Esophagus muscularis mucosa (tissue), 4 donors: ENCODE measurements at regions not wholly inside any gene's neighbourhood (a gene's known extent, or its start where the extent isn't known, plus 50 kb on each side); places are given as distances from the start of the nearest gene placed in this dataset.

Experiments used
- DNase-seq: peaks from one replicate; pipeline ENCODE4 v3.0.0-alpha.2; 2017; ENCODE audit errors: extremely low spot score
- H3K27ac ChIP-seq, 4 donors: fragments of 200-600 bp; sonication (generic); replicated peaks in 1 of 4; 1 replicate in 3 of 4; 2 replicates in 1 of 4; pipeline ENCODE4 v1.5.1; 2016 to 2019; ENCODE audit warnings: mild to moderate bottlenecking in 1 of 4
- H3K27me3 ChIP-seq, 4 donors: fragments of 200-600 bp; sonication (generic); one replicate each; pipeline versions ENCODE4 v1.5.1 to v1.6.0; 2016 to 2019
- H3K36me3 ChIP-seq, 4 donors: fragments of 200-600 bp; sonication (generic); one replicate each; pipeline ENCODE4 v1.5.1; 2016 to 2019
- H3K4me1 ChIP-seq, 4 donors: fragments of 200-600 bp; sonication (generic); one replicate each; pipeline ENCODE4 v1.5.1; 2016 to 2019
- H3K4me3 ChIP-seq, 4 donors: fragments of 200-600 bp; sonication (generic); 1 replicate in 2 of 4; 2 replicates in 2 of 4; pipeline ENCODE4 v1.5.1; 2016 to 2019; ENCODE audit warnings: mild to moderate bottlenecking in 4 of 4, moderate library complexity in 1 of 4
- H3K9me3 ChIP-seq, 4 donors: fragments of 200-600 bp; sonication (generic); 1 replicate in 3 of 4; 2 replicates in 1 of 4; pipeline ENCODE4 v1.5.1; 2016 to 2019
- CTCF ChIP-seq, 3 experiments: fragments of 200-600 bp in 2 of 3; fragments of 450-650 bp in 1 of 3; sonication (generic) in 2 of 3; IDR thresholded peaks; one replicate each; pipeline ENCODE4 v1.5.1; 2017 to 2019; ENCODE audit warnings: antibody characterized with exemption in 3 of 3, mild to moderate bottlenecking in 2 of 3, moderate library complexity in 1 of 3
- EP300 ChIP-seq: sonication (generic); formaldehyde crosslinking; IDR thresholded peaks from one replicate; pipeline ENCODE4 v1.6.1; 2017; ENCODE audit warnings: antibody characterized with exemption
- POLR2A ChIP-seq: fragments of 450-650 bp; IDR thresholded peaks from one replicate; pipeline ENCODE4 v1.6.1; 2017; ENCODE audit warnings: antibody characterized with exemption, moderate library complexity, mild to moderate bottlenecking, low read depth
- POLR2AphosphoS5 ChIP-seq, 2 donors: sonication (generic); formaldehyde crosslinking; IDR thresholded peaks; one replicate each; pipeline ENCODE4 v1.6.1; 2017; ENCODE audit warnings: antibody characterized with exemption in 2 of 2
- WGBS: methylation state at CpG from one replicate; pipeline ENCODE4 v1.1.5; 2018; 5-methylcytosine and 5-hydroxymethylcytosine counted together
- intact Hi-C: fragments of 100-400 bp; cut with DNase I; formaldehyde crosslinking; loops from one replicate; pipeline ENCODE4 v1.15.1; 2023

- 91% methylated on average over 2 of the region's 2 CpGs for WGBS
- H3K4me3 ChIP-seq, result no peak overlapping the region
- H3K27ac ChIP-seq, result no peak overlapping the region
- intact Hi-C loops, result no loop called here
- H3K4me1 ChIP-seq, result no peaks in the 10 kb centered on the region
- no peaks in the 10 kb centered on the region for H3K36me3 ChIP-seq
- DNase-seq, result no peak
- no peaks in the 10 kb centered on the region for H3K9me3 ChIP-seq
- no peaks in the 10 kb centered on the region for H3K27me3 ChIP-seq
- no peak for TF ChIP-seq POLR2AphosphoS5 (IDR thresholded peaks at IDR 0.05)
- no peak for TF ChIP-seq POLR2A
- TF ChIP-seq EP300, result no peak
- no peak for TF ChIP-seq CTCF (IDR thresholded peaks at IDR 0.05)
These were observed 677.2 kb upstream of the TENM4 start for GRCh38 chr11:80118073-80118472.

GRCh38 chr11:80116796-80117195 lies 676.0 kb upstream of the TENM4 start:
- Histone ChIP-seq H3K4me1 (no peaks in the 10 kb centered on the region), H3K4me3 (no peak overlapping the region), H3K36me3 (no peaks in the 10 kb centered on the region), H3K27ac (no peak overlapping the region), H3K27me3 (no peaks in the 10 kb centered on the region), H3K9me3 (no peaks in the 10 kb centered on the region)
- TF ChIP-seq POLR2A, result no peak
- no peak for TF ChIP-seq EP300
- no peak for DNase-seq
- intact Hi-C loops, result no loop called here
- WGBS, result 79% methylated on average over 3 of the region's 3 CpGs

- no peaks in the 10 kb centered on the region for H3K27me3 ChIP-seq
- H3K36me3 ChIP-seq, result no peaks in the 10 kb centered on the region
- intact Hi-C loops, result no loop called here
- 90% methylated on average over 4 of the region's 4 CpGs for WGBS
- TF ChIP-seq POLR2AphosphoS5 (IDR thresholded peaks at IDR 0.05), result no peak
- no peak for TF ChIP-seq EP300
- no peak for TF ChIP-seq CTCF (IDR thresholded peaks at IDR 0.05)
- TF ChIP-seq POLR2A, result no peak
- H3K9me3 ChIP-seq, result no peaks in the 10 kb centered on the region
- DNase-seq, result no peak
- no peak overlapping the region for H3K27ac ChIP-seq
- H3K4me3 ChIP-seq, result no peak overlapping the region
- H3K4me1 ChIP-seq, result no peaks in the 10 kb centered on the region
These were observed 668.8 kb upstream of the TENM4 start for GRCh38 chr11:80109652-80110051.

GRCh38 chr11:80109031-80109430 lies 668.2 kb upstream of the TENM4 start:
- Histone ChIP-seq H3K4me3 (no peak overlapping the region), H3K36me3 (no peaks in the 10 kb centered on the region), H3K27ac (no peak overlapping the region), H3K27me3 (no peaks in the 10 kb centered on the region), H3K9me3 (no peaks in the 10 kb centered on the region), H3K4me1 (no peaks in the 10 kb centered on the region)
- DNase-seq, result no peak
- TF ChIP-seq CTCF (IDR thresholded peaks at IDR 0.05) (no peak), POLR2AphosphoS5 (IDR thresholded peaks at IDR 0.05) (no peak), EP300 (no peak), POLR2A (no peak)
- intact Hi-C loops, result no loop called here
- 77% methylated on average over 3 of the region's 3 CpGs for WGBS

GRCh38 chr11:80107415-80107814 lies 666.6 kb upstream of the TENM4 start:
- WGBS, result 75% methylated on average over 1 of the region's 1 CpG
- no peaks in the 10 kb centered on the region for H3K4me1 ChIP-seq
- intact Hi-C loops, result loop anchor here (2.0 kb wide), 1 partner anchor 73 kb away; no protein-coding TSS in a partner anchor

GRCh38 chr11:80104191-80104590 lies 663.4 kb upstream of the TENM4 start:
- WGBS, result 86% methylated on average over 4 of the region's 4 CpGs

More at GRCh38 chr11:80107415-80107814, 666.6 kb upstream of the TENM4 start:
- no peaks in the 10 kb centered on the region for H3K36me3 ChIP-seq
- no peak overlapping the region for H3K27ac ChIP-seq
- no peak overlapping the region for H3K4me3 ChIP-seq
- H3K27me3 ChIP-seq, result no peaks in the 10 kb centered on the region
- no peak for DNase-seq
- no peaks in the 10 kb centered on the region for H3K9me3 ChIP-seq
- no peak for TF ChIP-seq POLR2A

More at GRCh38 chr11:80104191-80104590, 663.4 kb upstream of the TENM4 start:
- Histone ChIP-seq H3K27ac (no peak overlapping the region), H3K4me3 (no peak overlapping the region), H3K36me3 (no peaks in the 10 kb centered on the region), H3K4me1 (no peaks in the 10 kb centered on the region), H3K27me3 (no peaks in the 10 kb centered on the region), H3K9me3 (no peaks in the 10 kb centered on the region)
- intact Hi-C loops, result no loop called here
- no peak for TF ChIP-seq EP300
- TF ChIP-seq CTCF (IDR thresholded peaks at IDR 0.05), result no peak
- TF ChIP-seq POLR2AphosphoS5 (IDR thresholded peaks at IDR 0.05), result no peak
- no peak for TF ChIP-seq POLR2A
- no peak for DNase-seq
